ENCODE measurements at regions not wholly inside any gene's neighbourhood (a gene's known extent, or its start where the extent isn't known, plus 50 kb on each side); places are given as distances from the start of the nearest gene placed in this dataset.

GRCh38 chr3:127464642-127465041, 125.9 kb downstream of the TPRA1 start:
- TF ChIP-seq SUZ12 (IDR thresholded peaks at IDR 0.05) (no peak), FOXA1 (IDR thresholded peaks at IDR 0.05) (no peak), HDGF (IDR thresholded peaks at IDR 0.05; ENCODE audit: borderline replicate concordance) (no peak), ARNT (IDR thresholded peaks at IDR 0.05) (no peak), NFRKB (IDR thresholded peaks at IDR 0.05) (no peak), ELF4 (IDR thresholded peaks at IDR 0.05) (no peak)

Measured in HEK293T (cell line).